SK-N-SH treated with all-trans-retinoic acid at 6 μM for 48 hours (cell line): ENCODE measurements at regions not wholly inside any gene's neighbourhood (a gene's known extent, or its start where the extent isn't known, plus 50 kb on each side); places are given as distances from the start of the nearest gene placed in this dataset.

Experiments
- ATAC-seq: fragments of 200-7000 bp; cut with Tn5 transposase; 3 replicates; pipeline ENCODE4 v1.9.1; 2020; ENCODE audit warnings: mild to moderate bottlenecking, moderate library complexity
- BACH2 ChIP-seq: fragments of 250-450 bp; sonication (Bioruptor Pico); IDR thresholded peaks from 2 replicates; pipeline ENCODE4 v1.9.0; 2021; ENCODE audit warnings: mild to moderate bottlenecking, borderline replicate concordance
- CSDC2 ChIP-seq: fragments of 250-450 bp; sonication (Bioruptor Pico); IDR thresholded peaks from 2 replicates; pipeline ENCODE4 v1.5.0; 2020; ENCODE audit warnings: mild to moderate bottlenecking, moderate library complexity
- CSRNP3 ChIP-seq: fragments of 250-450 bp; sonication (Bioruptor Pico); IDR thresholded peaks from 2 replicates; pipeline ENCODE4 v1.5.1; 2021; ENCODE audit warnings: mild to moderate bottlenecking, moderate library complexity
- ESRRG ChIP-seq: fragments of 250-450 bp; sonication (Bioruptor Pico); IDR thresholded peaks from 2 replicates; pipeline ENCODE4 v1.6.1; 2021; ENCODE audit warnings: mild to moderate bottlenecking
- GLIS3 ChIP-seq: fragments of 250-450 bp; sonication (Bioruptor Pico); IDR thresholded peaks from 2 replicates; pipeline ENCODE4 v1.5.0; 2020; ENCODE audit warnings: mild to moderate bottlenecking, moderate library complexity
- ISL1 ChIP-seq: fragments of 250-450 bp; sonication (Bioruptor Pico); IDR thresholded peaks from 2 replicates; pipeline ENCODE4 v2.1.2; 2022; ENCODE audit warnings: mild to moderate bottlenecking, moderate library complexity
- OSR1 ChIP-seq: fragments of 250-450 bp; sonication (Bioruptor Pico); IDR thresholded peaks from 2 replicates; pipeline ENCODE4 v1.8.0; 2022; ENCODE audit warnings: moderate library complexity, mild to moderate bottlenecking, inconsistent platforms
- PATZ1 ChIP-seq: fragments of 250-450 bp; sonication (Bioruptor Pico); IDR thresholded peaks from 2 replicates; pipeline ENCODE4 v1.8.0; 2020; ENCODE audit warnings: mild to moderate bottlenecking, moderate library complexity, borderline replicate concordance
- PPARA ChIP-seq: fragments of 250-450 bp; sonication (Bioruptor Pico); IDR thresholded peaks from 2 replicates; pipeline ENCODE4 v1.5.0; 2020; ENCODE audit warnings: mild to moderate bottlenecking, borderline replicate concordance
- RARB ChIP-seq: fragments of 250-450 bp; sonication (Bioruptor Pico); IDR thresholded peaks from 2 replicates; pipeline ENCODE4 v1.8.0; 2021; ENCODE audit warnings: mild to moderate bottlenecking, moderate library complexity
- SNAI2 ChIP-seq: fragments of 250-450 bp; sonication (Bioruptor Pico); IDR thresholded peaks from 2 replicates; pipeline ENCODE4 v1.5.0; 2020; ENCODE audit warnings: mild to moderate bottlenecking, moderate library complexity
- TCF4 ChIP-seq: fragments of 250-450 bp; sonication (Bioruptor Pico); IDR thresholded peaks from 2 replicates; pipeline ENCODE4 v1.8.0; 2021; ENCODE audit warnings: mild to moderate bottlenecking, moderate library complexity, borderline replicate concordance
- TOX ChIP-seq: fragments of 250-450 bp; sonication (Bioruptor Pico); IDR thresholded peaks from 2 replicates; pipeline ENCODE4 v1.8.0; 2021; ENCODE audit warnings: mild to moderate bottlenecking, moderate library complexity, borderline replicate concordance
- ZC3H10 ChIP-seq: fragments of 250-450 bp; sonication (Bioruptor Pico); IDR thresholded peaks from 2 replicates; pipeline ENCODE4 v1.5.1; 2021; ENCODE audit warnings: mild to moderate bottlenecking, moderate library complexity
- ZFP3 ChIP-seq: fragments of 250-450 bp; sonication (Bioruptor Pico); IDR thresholded peaks from 2 replicates; pipeline ENCODE4 v1.5.0; 2020; ENCODE audit warnings: mild to moderate bottlenecking, moderate library complexity
- ZFP30 ChIP-seq: fragments of 450-650 bp; formaldehyde crosslinking; IDR thresholded peaks from 2 replicates; pipeline ENCODE4 v1.5.0; 2022; ENCODE audit warnings: mild to moderate bottlenecking, moderate library complexity
- ZNF565 ChIP-seq: fragments of 450-650 bp; formaldehyde crosslinking; conservative IDR thresholded peaks from 2 replicates; pipeline ENCODE4 v1.5.0; 2020; ENCODE audit warnings: low read depth, mild to moderate bottlenecking, moderate library complexity
- ZNF70 ChIP-seq: fragments of 450-650 bp; formaldehyde crosslinking; IDR thresholded peaks from 2 replicates; pipeline ENCODE4 v1.5.0; 2020; ENCODE audit warnings: mild to moderate bottlenecking, moderate library complexity
- ZNF8 ChIP-seq: fragments of 450-650 bp; formaldehyde crosslinking; IDR thresholded peaks from 2 replicates; pipeline ENCODE4 v1.5.0; 2020; ENCODE audit warnings: mild to moderate bottlenecking, moderate library complexity
- TF ChIP-seq, protein P1 (sequence below): fragments of 250-450 bp; sonication (Bioruptor Pico); IDR thresholded peaks from 2 replicates; pipeline ENCODE4 v1.8.0; 2021; ENCODE audit warnings: low read depth, mild to moderate bottlenecking, moderate library complexity, borderline replicate concordance
- TF ChIP-seq, protein P2 (sequence below): fragments of 250-450 bp; sonication (Bioruptor Pico); IDR thresholded peaks from 2 replicates; pipeline ENCODE4 v1.5.0; 2020; ENCODE audit warnings: mild to moderate bottlenecking, moderate library complexity

DNA sequence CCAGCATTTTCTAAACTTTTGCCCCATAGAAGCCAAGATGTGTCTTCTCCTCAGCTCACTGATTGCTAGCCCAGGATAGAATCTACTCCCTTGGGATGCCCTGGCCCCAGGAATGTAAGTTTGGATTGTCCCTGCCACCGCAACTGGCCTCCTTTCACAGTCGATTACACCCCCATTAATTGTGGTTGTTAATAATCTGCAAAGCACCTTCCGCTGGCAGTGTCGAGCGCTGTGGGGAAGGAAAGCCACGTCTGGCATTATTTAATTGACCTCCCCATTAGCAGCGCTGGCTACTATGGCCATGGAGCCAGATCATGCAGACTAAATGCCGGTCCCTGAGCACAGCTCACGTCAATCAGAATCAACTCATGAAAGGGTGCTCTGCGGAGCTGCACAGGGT, 597.3 kb upstream of the PLXNA2 start:
- no peak for ATAC-seq
- TF ChIP-seq ISL1 (CRISPR knock-in tag) = no peak
- no peak for TF ChIP-seq TCF4 (CRISPR knock-in tag)
- no peak for TF ChIP-seq ESRRG (CRISPR knock-in tag)
- no peak for TF ChIP-seq ZFP3 (CRISPR knock-in tag)
- TF ChIP-seq, protein P1, sequence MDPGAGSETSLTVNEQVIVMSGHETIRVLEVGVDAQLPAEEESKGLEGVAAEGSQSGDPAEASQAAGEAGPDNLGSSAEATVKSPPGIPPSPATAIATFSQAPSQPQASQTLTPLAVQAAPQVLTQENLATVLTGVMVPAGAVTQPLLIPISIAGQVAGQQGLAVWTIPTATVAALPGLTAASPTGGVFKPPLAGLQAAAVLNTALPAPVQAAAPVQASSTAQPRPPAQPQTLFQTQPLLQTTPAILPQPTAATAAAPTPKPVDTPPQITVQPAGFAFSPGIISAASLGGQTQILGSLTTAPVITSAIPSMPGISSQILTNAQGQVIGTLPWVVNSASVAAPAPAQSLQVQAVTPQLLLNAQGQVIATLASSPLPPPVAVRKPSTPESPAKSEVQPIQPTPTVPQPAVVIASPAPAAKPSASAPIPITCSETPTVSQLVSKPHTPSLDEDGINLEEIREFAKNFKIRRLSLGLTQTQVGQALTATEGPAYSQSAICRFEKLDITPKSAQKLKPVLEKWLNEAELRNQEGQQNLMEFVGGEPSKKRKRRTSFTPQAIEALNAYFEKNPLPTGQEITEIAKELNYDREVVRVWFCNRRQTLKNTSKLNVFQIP (CRISPR knock-in tag) = no peak
- TF ChIP-seq BACH2 (CRISPR knock-in tag) = no peak
- TF ChIP-seq GLIS3 (CRISPR knock-in tag) = no peak
- TF ChIP-seq ZNF565 (CRISPR knock-in tag) = no peak
- TF ChIP-seq, all 23 proteins: peak for 0

DNA sequence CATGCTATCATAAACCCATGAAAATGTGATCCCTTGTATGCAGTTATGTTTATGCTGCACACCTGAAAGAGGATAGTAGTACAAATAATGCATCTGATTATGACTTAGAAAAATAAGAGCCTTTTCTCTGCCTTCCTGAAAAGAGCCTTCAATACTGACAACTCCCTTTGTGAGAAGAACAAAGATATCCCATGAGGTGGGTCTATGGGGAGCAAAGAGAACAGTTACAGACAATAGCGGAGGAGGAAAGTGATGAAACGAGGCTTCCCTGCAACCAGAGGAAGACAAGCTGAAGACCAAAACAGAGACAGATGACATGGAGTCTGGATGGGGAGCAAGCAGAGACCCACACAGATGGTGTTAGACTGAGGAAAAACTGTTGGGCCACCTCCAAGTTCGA, 598.3 kb upstream of the PLXNA2 start:
- no peak for TF ChIP-seq ZFP3 (CRISPR knock-in tag)
- TF ChIP-seq ZNF70 (CRISPR knock-in tag) = no peak
- TF ChIP-seq ZFP30 (CRISPR knock-in tag) = no peak
- TF ChIP-seq OSR1 (CRISPR knock-in tag) = no peak
- no peak for TF ChIP-seq TCF4 (CRISPR knock-in tag)
- TF ChIP-seq RARB (CRISPR knock-in tag) = no peak
- no peak for TF ChIP-seq CSRNP3
- TF ChIP-seq, protein P1 (CRISPR knock-in tag) = no peak
- TF ChIP-seq ZNF8 (CRISPR knock-in tag) = no peak
- no peak for TF ChIP-seq CSDC2
- TF ChIP-seq PATZ1 = no peak
- no peak for TF ChIP-seq ZC3H10 (CRISPR knock-in tag)
- ATAC-seq = no peak

DNA sequence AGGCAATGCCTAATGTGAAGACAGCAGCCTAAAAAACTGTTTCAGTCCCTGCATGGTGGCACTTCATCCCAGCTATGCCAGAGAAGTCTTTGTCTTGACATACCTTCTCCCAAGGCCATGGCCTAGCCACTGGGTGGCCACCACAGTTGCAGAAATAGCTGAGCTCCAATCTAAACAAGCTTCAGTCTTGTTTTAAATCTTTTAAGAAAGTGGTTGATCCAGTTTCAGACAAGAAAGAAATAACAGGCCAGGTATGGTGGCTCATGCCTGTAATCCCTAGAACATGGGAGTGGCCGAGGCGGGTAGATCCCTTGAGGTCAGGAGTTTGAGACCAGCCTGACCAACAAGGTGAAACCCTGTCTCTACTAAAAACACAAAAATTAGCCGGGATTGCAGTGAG, 600.0 kb upstream of the PLXNA2 start:
- TF ChIP-seq PPARA (no peak), RARB (CRISPR knock-in tag) (no peak), BACH2 (CRISPR knock-in tag) (no peak), ZNF70 (CRISPR knock-in tag) (no peak), ZFP3 (CRISPR knock-in tag) (no peak), ISL1 (CRISPR knock-in tag) (no peak), CSRNP3 (no peak), TOX (CRISPR knock-in tag) (no peak), SNAI2 (CRISPR knock-in tag) (no peak), ESRRG (CRISPR knock-in tag) (no peak), GLIS3 (CRISPR knock-in tag) (no peak), CSDC2 (no peak), TCF4 (CRISPR knock-in tag) (no peak), ZNF8 (CRISPR knock-in tag) (no peak), ZFP30 (CRISPR knock-in tag) (no peak), ZNF565 (CRISPR knock-in tag) (no peak), OSR1 (CRISPR knock-in tag) (no peak), PATZ1 (no peak)
- TF ChIP-seq, protein P1 (CRISPR knock-in tag) = no peak
- TF ChIP-seq, protein P2, sequence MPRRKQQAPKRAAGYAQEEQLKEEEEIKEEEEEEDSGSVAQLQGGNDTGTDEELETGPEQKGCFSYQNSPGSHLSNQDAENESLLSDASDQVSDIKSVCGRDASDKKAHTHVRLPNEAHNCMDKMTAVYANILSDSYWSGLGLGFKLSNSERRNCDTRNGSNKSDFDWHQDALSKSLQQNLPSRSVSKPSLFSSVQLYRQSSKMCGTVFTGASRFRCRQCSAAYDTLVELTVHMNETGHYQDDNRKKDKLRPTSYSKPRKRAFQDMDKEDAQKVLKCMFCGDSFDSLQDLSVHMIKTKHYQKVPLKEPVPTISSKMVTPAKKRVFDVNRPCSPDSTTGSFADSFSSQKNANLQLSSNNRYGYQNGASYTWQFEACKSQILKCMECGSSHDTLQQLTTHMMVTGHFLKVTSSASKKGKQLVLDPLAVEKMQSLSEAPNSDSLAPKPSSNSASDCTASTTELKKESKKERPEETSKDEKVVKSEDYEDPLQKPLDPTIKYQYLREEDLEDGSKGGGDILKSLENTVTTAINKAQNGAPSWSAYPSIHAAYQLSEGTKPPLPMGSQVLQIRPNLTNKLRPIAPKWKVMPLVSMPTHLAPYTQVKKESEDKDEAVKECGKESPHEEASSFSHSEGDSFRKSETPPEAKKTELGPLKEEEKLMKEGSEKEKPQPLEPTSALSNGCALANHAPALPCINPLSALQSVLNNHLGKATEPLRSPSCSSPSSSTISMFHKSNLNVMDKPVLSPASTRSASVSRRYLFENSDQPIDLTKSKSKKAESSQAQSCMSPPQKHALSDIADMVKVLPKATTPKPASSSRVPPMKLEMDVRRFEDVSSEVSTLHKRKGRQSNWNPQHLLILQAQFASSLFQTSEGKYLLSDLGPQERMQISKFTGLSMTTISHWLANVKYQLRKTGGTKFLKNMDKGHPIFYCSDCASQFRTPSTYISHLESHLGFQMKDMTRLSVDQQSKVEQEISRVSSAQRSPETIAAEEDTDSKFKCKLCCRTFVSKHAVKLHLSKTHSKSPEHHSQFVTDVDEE (CRISPR knock-in tag) = no peak
- TF ChIP-seq, all 23 proteins: peak for 0
- no peak for ATAC-seq
